Stomach (tissue), 8 donors: ENCODE measurements at regions not wholly inside any gene's neighbourhood (a gene's known extent, or its start where the extent isn't known, plus 50 kb on each side); places are given as distances from the start of the nearest gene placed in this dataset.

Source experiments
- DNase-seq, 2 donors: peaks; one replicate each; pipeline versions ENCODE4 v3.0.0 to v3.0.0-alpha.2; 2013 to 2019
- H3K27ac ChIP-seq, 5 donors: fragments of 200-600 bp in 4 of 5; sonication (generic) in 4 of 5; one replicate each; pipeline ENCODE4 v1.5.1; 2013 to 2019; ENCODE audit warnings: mild to moderate bottlenecking in 1 of 5, moderate library complexity in 1 of 5
- H3K27me3 ChIP-seq, 3 donors: fragments of 200-600 bp; sonication (generic); one replicate each; pipeline ENCODE4 v1.5.1; 2017 to 2019; ENCODE audit warnings: mixed run types in 1 of 3
- H3K36me3 ChIP-seq, 4 donors: fragments of 200-600 bp; sonication (generic); 1 replicate in 3 of 4; 2 replicates in 1 of 4; pipeline ENCODE4 v1.5.1; 2016 to 2019
- H3K4me1 ChIP-seq, 4 donors: fragments of 200-600 bp; sonication (generic); one replicate each; pipeline ENCODE4 v1.5.1; 2016 to 2019
- H3K4me3 ChIP-seq, 4 donors: fragments of 200-600 bp; sonication (generic) in 3 of 4; one replicate each; pipeline ENCODE4 v1.5.1; 2016 to 2019; ENCODE audit warnings: mild to moderate bottlenecking in 1 of 4
- H3K9me3 ChIP-seq, 4 donors: fragments of 200-600 bp; sonication (generic); one replicate each; pipeline ENCODE4 v1.5.1; 2016 to 2019
- CTCF ChIP-seq, 7 experiments: fragments of 450-650 bp in 4 of 7; fragments of 200-600 bp in 3 of 7; sonication (generic) in 3 of 7; IDR thresholded peaks; one replicate each; pipeline ENCODE4 v1.5.1; 2016 to 2019; ENCODE audit warnings: antibody characterized with exemption in 7 of 7, control low read depth in 2 of 7, mild to moderate bottlenecking in 1 of 7
- EP300 ChIP-seq: sonication (generic); formaldehyde crosslinking; IDR thresholded peaks from one replicate; pipeline ENCODE4 v1.6.1; 2017; ENCODE audit warnings: antibody characterized with exemption
- POLR2A ChIP-seq, 4 donors: fragments of 450-650 bp; IDR thresholded peaks; one replicate each; pipeline ENCODE4 v1.6.1; 2016; ENCODE audit warnings: antibody characterized with exemption in 4 of 4, control low read depth in 2 of 4, mild to moderate bottlenecking in 1 of 4, moderate library complexity in 1 of 4
- POLR2AphosphoS5 ChIP-seq, 3 donors: sonication (generic); formaldehyde crosslinking; IDR thresholded peaks; one replicate each; pipeline ENCODE4 v1.6.1; 2016; ENCODE audit warnings: antibody characterized with exemption in 3 of 3
- WGBS, 5 donors: extraction: QIAGEN DNeasy Blood & Tissue Kit in 3 of 5; methylation state at CpG; one replicate each; pipeline versions ENCODE4 v1.1.5 to v1.1.7; 2013 to 2018; 5-methylcytosine and 5-hydroxymethylcytosine counted together
- intact Hi-C: fragments of 100-400 bp; cut with DNase I; formaldehyde crosslinking; loops from one replicate; pipeline ENCODE4 v1.15.1; 2023; ENCODE audit warnings: low total_unique reads
- donor health status: healthy with polysubstance abuse.
- donor health status: Bipolar disorder and iron deficiency.
- donor health status: healthy.

GRCh38 chr3:157692468-157692867, 189.3 kb upstream of the VEPH1 start:
- H3K4me1 ChIP-seq, result no peaks in the 10 kb centered on the region
- H3K9me3 ChIP-seq, result peaks cover 0 to 3% (median 0%) of the 10 kb centered on the region in 4 donors
- H3K27me3 ChIP-seq, result no peaks in the 10 kb centered on the region
- WGBS, 5 donors, result 82 to 93% (median 86%) methylated on average over 1 of the region's 1 CpG
- DNase-seq, result no peak
- H3K36me3 ChIP-seq, result no peaks in the 10 kb centered on the region
- TF ChIP-seq POLR2A (IDR thresholded peaks at IDR 0.05) (no peak), POLR2AphosphoS5 (IDR thresholded peaks at IDR 0.05) (no peak), CTCF (IDR thresholded peaks at IDR 0.05) (no peak)
- H3K27ac ChIP-seq, result no peak overlapping the region
- H3K4me3 ChIP-seq, result no peak overlapping the region
- intact Hi-C loops, result no loop called here

DNA sequence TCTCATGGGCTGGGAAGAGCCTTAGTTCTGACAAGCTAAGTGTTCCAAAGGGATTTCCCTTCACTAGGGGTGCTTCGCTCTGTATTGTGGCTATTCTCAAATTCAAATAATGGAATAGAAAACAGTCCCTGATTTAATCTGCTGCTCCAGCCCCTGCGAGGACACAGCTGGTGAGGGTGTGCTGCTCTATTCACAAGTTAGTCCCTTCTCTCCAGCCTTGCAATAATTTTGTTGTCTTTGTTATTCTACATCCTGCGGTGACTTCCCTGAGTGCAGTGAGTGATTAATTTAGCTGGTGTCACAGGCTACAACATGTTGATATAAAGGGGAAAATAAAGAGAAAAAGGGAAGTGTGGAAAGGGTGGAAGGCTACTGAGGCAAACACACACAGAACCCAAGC, 180.5 kb upstream of the VEPH1 start:
- Histone ChIP-seq H3K36me3 (no peaks in the 10 kb centered on the region), H3K9me3 (peaks cover 0 to 8% (median 2%) of the 10 kb centered on the region in 4 donors), H3K4me1 (no peaks in the 10 kb centered on the region), H3K4me3 (no peak overlapping the region), H3K27ac (no peak overlapping the region), H3K27me3 (no peaks in the 10 kb centered on the region)
- TF ChIP-seq POLR2A (IDR thresholded peaks at IDR 0.05) (no peak), EP300 (no peak), CTCF (IDR thresholded peaks at IDR 0.05) (no peak), POLR2AphosphoS5 (IDR thresholded peaks at IDR 0.05) (no peak)
- intact Hi-C loops, result no loop called here
- no peak for DNase-seq
- WGBS, 5 donors, result 39 to 67% (median 52%) methylated on average over 3 of the region's 3 CpGs

- TF ChIP-seq EP300, result no peak
- TF ChIP-seq POLR2AphosphoS5 (IDR thresholded peaks at IDR 0.05), result no peak
- TF ChIP-seq POLR2A (IDR thresholded peaks at IDR 0.05), result no peak
- no peak for TF ChIP-seq CTCF (IDR thresholded peaks at IDR 0.05)
- intact Hi-C loops, result no loop called here
Measured at GRCh38 chr3:157672061-157672460, 168.8 kb upstream of the VEPH1 start.

GRCh38 chr3:157671656-157672055, 168.4 kb upstream of the VEPH1 start:
- Histone ChIP-seq H3K9me3 (no peaks in the 10 kb centered on the region), H3K27ac (no peak overlapping the region), H3K36me3 (no peaks in the 10 kb centered on the region), H3K4me1 (no peaks in the 10 kb centered on the region), H3K4me3 (no peak overlapping the region), H3K27me3 (no peaks in the 10 kb centered on the region)
- WGBS, 5 donors, result 57 to 62% (median 60%) methylated on average over 3 of the region's 3 CpGs
- DNase-seq, result no peak
- intact Hi-C loops, result no loop called here
- TF ChIP-seq EP300, result no peak
- no peak for TF ChIP-seq POLR2AphosphoS5 (IDR thresholded peaks at IDR 0.05)
- TF ChIP-seq CTCF (IDR thresholded peaks at IDR 0.05), result no peak
- TF ChIP-seq POLR2A (IDR thresholded peaks at IDR 0.05), result no peak

More at GRCh38 chr3:157672061-157672460, 168.8 kb upstream of the VEPH1 start:
- no peaks in the 10 kb centered on the region for H3K27me3 ChIP-seq
- H3K4me3 ChIP-seq, result no peak overlapping the region
- no peak for DNase-seq
- H3K36me3 ChIP-seq, result no peaks in the 10 kb centered on the region
- no peaks in the 10 kb centered on the region for H3K9me3 ChIP-seq
- H3K27ac ChIP-seq, result no peak overlapping the region
- 44 to 84% (median 74%) methylated on average over 1 of the region's 1 CpG for WGBS, 5 donors
- no peaks in the 10 kb centered on the region for H3K4me1 ChIP-seq
